GM18519 (cell line): ENCODE measurements at regions not wholly inside any gene's neighbourhood (a gene's known extent, or its start where the extent isn't known, plus 50 kb on each side); places are given as distances from the start of the nearest gene placed in this dataset.

ENCODE experiments used
- ATAC-seq: cut with Tn5 transposase; IDR thresholded peaks from one replicate; pipeline ENCODE4 v1.9.1; 2021; ENCODE audit warnings: mild to moderate bottlenecking, moderate library complexity; ENCODE audit not compliant: unreplicated experiment, low FRiP score

DNA sequence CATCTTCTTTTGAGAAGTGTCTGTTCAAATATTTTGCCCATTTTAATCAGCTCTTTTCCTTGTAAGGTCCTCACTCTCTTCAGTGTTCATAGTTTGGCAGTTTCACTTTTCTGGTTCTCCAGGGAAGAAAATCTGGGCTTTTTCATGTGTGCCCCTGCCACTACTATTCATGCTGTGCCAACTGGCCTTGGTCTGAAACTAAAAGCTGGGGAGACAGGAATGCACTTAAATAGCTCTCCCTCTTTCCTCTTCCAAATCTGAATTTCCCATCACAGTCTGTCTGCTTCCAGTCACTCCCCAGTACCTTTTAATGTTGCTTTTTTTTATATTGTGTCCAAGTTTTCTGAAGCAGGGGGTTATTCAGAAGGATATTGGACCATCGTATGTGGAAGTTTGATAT lies 574.3 kb upstream of the POU3F3 start:
- ATAC-seq, result no peak

GRCh38 chr2:104280216-104280615 lies 573.7 kb upstream of the POU3F3 start:
- no peak for ATAC-seq

DNA sequence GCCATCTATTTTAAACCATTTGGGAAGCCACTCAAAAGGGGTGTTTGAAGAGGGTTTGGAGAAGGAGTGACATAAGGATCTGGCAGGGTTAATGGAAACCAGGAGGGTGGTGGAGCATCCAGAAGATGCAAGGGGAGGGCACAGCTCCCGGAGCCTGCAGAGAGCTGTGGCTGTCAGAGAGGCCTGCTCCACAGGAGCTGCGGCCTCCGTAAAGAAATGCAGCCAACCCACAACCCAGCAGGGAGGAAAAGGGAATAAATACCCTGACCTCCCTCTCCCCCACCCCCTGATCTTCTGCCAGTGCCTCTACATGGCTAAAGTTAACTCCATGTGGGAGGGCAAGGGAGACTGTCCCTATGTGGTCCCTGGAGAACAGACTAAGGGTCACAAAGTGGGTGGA lies 567.1 kb upstream of the POU3F3 start:
- no peak for ATAC-seq

DNA sequence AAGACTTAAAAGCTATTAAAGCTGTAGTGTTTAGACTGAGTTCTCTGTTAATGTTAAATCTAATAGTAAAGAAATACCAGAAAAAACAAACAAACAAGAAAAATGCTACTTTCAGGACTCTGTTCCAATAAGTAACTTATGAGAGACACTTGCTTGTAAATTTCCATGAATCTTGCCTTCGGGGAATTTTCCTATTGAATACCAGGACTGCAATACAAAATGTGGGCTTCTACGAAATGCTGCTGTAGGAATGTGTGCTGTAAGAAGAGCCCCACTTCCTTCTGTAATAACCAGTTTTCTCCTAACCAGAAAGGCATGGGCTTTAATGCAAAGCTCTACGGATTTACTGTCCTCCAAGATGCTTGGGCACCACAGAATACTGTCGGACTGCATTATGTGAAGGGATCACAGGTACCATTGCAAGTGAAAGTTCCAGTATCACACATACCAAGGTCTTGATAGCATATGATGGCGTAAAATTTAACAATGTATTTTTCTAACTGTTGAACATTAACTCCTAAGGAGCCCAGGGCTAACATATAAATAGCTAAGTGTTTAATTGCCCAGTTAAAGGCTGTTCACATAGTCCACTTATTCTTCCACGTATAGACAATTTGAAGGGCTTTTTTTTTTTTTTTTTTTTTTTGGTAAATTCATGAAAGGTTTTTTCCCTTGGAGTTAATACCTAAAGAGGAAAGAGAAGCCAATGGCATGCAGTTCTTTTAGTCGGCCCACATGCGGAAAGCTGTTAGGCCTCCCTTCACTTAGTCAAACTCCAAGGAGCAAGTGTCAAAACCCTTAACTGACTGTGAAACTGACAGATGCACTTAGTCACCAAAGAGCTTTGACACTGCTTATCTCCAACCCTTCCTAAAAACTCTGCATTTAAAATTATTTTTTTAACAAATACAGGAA lies 564.0 kb upstream of the POU3F3 start:
- ATAC-seq, result no peak

DNA sequence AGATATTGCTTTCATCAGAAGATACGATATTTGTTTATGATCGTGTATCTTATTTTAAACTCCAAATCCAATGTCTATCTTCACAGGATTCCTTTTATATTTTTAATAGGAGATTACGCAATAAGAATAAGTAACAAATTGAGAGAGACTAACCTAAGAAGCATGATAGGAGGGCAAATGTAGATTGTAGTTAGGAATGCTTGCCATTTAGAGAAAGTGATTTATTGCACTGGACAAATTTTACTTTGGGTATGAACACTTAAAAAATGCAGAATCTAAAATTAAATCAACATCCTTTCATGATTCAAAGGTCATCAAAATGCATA lies 563.4 kb upstream of the POU3F3 start:
- no peak for ATAC-seq

GRCh38 chr2:104312684-104313083 lies 541.2 kb upstream of the POU3F3 start:
- no peak for ATAC-seq

GRCh38 chr2:104318001-104318665 lies 535.8 kb upstream of the POU3F3 start:
- no peak for ATAC-seq

- ATAC-seq, result no peak
These were observed 532.7 kb upstream of the POU3F3 start for GRCh38 chr2:104321116-104321795.

DNA sequence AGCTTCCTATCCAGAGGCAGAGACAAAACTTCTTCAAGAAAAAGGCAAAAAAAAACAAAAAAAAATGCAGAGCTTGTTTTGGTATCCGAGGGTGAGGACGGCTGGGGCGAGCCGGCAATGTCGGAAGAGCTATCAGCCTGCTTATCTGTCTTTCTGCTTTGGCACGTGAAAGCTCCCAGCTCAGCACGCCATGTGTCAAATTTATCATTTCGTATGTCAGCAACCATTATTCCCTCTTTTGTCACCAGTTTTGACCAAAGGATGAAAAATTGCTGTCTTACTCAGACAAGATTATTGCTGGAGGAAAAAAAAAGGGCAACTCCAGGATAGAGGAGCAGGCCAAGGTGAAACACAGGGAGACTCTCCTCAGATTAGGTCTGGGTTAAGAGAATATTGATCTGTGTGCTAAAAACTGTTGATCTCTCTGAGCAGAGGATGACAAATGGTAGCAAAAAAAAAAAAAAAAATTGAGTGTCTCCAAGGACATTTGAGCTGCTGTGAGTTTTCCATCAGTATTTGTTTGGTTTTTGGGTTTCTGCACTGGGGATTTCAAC lies 532.0 kb upstream of the POU3F3 start:
- no peak for ATAC-seq

- no peak for ATAC-seq
These were observed 521.2 kb upstream of the POU3F3 start for GRCh38 chr2:104332731-104333130.

GRCh38 chr2:104337869-104338268 lies 516.0 kb upstream of the POU3F3 start:
- ATAC-seq, result no peak

- no peak for ATAC-seq
These were observed 513.8 kb upstream of the POU3F3 start for GRCh38 chr2:104340162-104340561.

DNA sequence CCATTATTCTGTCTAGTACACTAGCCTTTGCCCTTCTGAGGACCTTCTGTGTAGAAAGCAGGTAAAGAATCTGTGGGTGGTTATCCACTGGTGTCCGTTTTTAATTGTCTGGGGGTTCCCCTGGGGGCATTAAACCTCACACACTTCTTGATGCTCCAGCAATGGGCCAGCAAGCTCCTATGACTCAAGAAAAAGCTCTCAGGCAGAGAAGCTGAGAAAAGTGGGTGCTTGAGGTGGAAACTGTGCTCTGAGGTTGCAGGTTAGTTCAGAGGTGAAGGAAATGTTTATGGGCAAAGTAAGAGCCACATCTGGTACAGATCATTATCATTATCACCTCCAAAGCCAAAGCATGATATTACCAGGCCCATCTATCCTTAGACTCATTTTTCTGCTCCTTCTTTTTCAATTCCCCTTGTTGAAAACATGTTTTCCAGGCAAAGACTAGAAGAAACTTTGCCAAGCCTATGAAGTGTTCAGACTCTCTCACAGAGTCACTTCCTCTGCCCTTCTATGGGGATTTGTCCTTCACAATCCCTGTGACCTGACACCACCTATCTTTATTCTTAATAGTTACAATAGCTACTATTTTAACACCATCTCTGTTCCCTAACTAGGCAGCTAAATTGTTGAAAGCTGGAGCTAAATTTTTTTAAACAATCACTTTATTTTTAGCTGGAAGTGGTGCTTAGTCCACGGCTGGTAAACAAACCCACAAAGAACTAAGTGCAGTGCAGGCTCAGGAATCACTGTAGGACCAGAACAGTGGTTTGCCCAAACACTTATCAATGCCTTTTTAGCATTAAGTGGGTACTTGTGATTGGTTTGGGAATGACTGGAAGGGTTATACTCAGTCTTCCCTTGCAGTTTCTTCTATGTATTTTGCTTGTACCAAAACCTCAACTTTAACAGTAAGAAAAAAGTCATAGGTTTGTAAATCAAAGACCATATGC lies 512.8 kb upstream of the POU3F3 start:
- ATAC-seq, result no peak

DNA sequence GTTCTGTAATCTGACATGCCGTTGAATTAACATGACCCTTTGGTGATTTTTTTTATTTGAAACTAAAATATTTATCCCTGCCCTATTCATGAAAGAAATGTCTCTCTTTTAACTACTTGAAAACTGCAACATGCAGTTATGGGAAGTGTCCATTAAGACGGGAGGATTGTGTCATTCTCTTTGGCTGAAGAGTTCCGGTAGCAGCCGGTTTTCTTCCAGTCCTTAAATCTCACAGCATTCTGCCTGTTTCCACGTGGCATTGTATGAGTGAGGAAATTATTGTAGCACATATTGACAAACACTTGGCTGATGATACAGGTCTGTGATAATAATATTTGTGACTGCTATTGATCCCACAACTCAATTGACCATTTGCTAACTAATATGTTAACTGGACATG lies 509.6 kb upstream of the POU3F3 start:
- ATAC-seq, result no peak

DNA sequence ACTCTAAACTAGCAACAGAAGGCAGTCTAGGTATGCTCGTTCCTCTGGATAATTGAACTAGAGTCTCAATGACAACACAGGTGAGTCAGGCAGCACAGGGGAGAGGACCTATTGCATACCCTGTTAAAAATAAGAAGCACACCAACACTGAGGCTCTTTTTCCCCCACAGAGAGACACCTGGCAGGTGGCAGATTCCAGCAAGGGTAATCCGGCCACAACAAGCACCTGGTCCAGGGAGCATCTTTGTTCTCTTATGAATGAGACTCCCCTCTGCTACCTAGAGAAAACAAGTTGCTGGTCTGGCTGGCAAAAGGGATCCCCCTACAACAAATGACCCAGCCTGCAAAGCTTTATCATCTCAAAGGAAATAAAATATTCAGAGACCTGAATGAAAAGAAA lies 508.9 kb upstream of the POU3F3 start:
- ATAC-seq, result no peak

- ATAC-seq, result no peak
These were observed 495.8 kb upstream of the POU3F3 start for GRCh38 chr2:104358122-104358521.

DNA sequence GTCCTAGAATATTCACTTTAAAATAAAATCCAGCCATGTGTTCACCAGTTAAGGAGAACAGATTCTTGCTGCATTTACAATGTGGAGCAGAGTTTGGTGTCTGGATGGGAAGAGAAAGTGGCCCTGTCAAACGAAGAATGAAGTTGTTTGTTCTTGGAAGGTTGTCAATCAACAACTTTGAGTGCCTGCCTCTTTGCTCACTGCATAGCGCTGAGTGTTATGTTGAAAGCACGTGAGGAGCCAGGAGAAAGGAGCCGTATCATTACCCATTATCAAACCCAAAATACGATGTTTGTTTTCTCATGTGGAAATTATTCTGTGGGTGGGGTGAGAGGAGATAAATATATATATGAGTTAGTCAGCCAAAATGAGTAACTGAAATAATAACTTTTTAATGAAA lies 492.5 kb upstream of the POU3F3 start:
- no peak for ATAC-seq

GRCh38 chr2:104368089-104368488 lies 485.8 kb upstream of the POU3F3 start:
- no peak for ATAC-seq

- no peak for ATAC-seq
These were observed 482.7 kb upstream of the POU3F3 start for GRCh38 chr2:104371087-104371781.

DNA sequence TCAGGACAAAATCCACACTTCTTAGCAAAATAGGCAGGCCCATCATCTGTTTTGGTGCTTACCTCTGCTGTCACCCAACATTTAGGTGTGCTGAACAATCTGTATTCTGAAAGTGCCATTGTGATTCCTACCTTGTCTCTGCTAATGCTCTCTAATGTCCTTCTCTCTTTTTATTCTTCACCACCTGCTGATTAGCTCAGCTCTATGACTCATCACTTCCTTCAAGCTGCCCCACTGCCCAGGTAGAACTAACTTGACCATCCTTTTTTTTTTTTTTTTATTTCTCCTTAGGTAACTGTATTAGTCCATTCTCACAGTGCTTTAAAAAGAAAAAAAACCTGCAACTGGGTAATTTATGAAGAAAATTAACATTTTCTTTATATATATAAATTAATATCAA lies 478.7 kb upstream of the POU3F3 start:
- ATAC-seq, result no peak
